COLO668 (cell line): ENCODE measurements at regions not wholly inside any gene's neighbourhood (a gene's known extent, or its start where the extent isn't known, plus 50 kb on each side); places are given as distances from the start of the nearest gene placed in this dataset.

Experiments used
- DNase-seq: peaks from one replicate; lab custom pipeline; 2025; ENCODE audit not compliant: unreplicated experiment; lab: John Stamatoyannopoulos, UW

DNA sequence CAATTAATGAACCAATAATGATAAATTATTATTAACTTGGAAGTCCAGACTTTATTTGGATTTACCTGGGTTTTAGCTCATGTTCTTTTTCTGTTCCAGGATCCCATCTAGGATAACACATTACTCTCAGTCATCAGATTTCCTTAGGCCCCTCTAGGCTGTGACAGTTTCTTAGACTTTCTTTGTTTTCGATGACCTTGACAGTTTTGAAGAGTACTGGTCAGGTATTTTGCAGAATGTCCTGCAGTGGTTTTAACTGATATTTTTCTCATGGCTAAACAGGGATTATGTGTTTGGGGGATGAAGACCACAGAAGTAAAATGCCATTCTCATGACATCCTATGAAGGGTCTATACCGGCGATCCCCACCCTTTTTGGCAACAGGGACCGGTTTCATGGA lies 144.0 kb downstream of the NAV1 start:
- DNase-seq: no peak

DNA sequence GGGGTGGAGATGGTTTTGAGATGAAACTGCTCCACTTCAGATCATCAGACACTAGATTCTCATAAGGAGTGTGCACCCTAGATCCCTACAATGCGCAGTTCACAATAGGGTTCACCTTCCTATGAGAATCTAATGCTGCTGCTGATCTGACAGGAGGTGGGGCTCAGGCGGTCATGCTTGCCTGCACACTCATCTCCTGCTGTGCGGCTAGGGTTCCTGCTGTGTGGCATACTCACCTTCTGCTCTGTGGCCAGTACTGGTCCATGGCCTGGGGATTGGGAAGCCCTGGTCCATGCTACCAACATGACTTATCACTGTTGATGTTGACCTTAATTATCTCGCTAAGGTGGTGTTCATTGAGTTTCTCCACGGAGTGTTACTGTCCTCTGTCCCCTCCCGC lies 144.5 kb downstream of the NAV1 start:
- DNase-seq: peak; percentile 18

DNA sequence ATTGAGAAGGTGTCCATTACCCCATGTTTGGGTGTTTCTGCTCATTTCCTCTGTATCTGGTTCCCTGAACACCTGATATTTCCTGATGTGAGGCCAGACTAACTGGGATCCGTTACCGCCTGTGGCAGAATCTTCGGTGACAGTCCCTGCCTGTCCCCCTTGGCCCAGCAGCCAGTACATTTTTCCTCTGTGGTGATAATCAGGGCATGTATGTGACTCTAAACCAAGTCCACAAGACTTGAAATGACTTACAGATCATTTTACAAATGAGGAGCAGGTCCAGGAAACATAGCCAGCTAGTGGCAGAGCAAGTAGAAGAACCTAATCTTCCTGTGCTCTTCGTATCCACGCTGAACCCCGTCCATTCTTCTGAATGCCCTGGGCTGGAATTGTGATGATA lies 143.5 kb upstream of the IPO9 start:
- no peak for DNase-seq

DNA sequence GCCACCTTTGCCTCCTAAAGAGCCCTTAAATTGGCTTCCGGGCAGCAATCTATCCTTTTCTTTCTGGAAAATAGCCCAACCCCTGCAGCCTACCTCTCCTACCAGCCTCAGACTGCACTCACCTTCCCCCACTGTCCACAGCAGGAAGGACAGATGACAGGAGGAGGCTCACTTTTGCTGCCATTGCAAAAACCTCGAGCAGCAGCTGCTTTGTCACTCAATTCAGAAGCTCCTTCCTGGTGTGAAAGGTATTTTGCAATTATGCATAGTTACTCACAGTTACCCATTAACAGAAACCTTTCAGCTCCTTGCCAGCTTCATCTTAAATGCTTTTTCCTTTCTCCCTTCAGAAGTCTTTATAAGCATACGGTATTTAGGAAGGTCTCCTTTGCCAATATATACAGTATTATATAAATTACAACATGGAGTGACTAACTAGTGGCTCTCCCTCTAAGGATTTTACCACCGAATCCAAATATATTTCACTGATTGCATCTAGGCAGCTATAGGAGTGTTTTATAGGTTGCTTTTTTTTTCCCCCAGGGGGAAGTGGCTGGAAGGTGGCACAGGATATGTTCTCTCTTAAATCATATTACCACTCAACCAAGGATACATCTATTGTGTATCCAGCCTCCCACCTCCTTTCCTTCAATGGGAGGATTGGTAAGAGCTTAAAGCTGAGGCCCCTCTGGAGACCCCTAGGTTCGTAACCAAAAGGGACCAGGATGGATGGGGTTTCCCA lies 142.1 kb upstream of the IPO9 start:
- DNase-seq: peak; percentile 72

DNA sequence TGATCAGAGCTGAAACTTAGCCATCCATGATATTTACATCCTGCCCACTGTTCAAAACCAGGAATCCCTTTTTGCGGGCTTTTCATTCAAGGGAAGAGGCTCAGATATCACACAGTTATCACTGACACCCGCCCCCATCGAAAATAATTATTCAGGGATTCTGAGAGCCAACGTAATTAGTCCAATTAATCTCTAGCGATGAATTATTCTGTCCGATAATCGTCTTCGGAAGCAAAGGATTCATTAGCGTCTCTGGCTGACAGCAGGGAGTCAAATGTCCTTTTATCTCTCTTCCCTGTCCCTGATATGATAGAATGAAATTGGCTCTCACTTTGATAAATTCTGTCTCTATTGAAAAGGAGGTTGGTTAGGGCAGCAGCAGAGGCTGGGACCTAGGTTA lies 140.4 kb upstream of the IPO9 start:
- DNase-seq: no peak

DNA sequence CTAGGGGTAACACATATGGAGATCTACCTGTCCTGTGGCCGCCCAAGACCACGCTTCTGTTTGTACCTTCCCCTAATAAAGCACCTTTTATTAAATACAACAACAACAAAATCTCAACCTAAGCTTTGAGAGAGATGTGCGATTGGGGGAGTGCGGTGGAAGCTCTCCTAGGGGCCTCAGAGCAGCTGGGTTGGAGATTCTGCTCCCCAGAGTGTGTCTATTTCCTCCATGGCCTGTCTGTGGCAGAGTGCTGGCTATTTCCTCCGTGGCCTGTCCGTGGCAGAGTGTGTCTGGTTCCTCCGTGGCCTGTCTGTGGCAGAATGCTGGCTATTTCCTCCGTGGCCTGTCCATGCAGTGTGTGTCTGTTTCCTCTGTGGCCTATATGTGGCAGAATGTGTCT lies 139.3 kb upstream of the IPO9 start:
- DNase-seq: no peak

DNA sequence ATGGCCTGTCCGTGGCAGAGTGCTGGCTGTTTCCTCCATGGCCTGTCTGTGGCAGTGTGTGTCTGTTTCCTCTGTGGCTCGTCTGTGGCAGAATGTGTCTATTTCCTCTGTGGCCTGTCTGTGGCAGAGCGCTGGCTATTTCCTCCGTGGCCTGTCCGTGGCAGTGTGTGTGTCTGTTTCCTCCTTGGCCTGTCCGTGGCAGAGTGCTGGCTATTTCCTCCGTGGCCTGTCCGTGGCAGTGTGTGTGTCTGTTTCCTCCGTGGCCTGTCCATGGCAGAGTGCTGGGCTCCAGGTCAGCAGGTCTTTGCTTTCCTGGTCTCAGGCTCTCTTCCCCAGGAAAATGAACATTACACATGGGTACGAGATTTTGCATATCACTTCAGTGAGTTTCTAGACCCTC lies 138.4 kb upstream of the IPO9 start:
- DNase-seq: no peak

DNA sequence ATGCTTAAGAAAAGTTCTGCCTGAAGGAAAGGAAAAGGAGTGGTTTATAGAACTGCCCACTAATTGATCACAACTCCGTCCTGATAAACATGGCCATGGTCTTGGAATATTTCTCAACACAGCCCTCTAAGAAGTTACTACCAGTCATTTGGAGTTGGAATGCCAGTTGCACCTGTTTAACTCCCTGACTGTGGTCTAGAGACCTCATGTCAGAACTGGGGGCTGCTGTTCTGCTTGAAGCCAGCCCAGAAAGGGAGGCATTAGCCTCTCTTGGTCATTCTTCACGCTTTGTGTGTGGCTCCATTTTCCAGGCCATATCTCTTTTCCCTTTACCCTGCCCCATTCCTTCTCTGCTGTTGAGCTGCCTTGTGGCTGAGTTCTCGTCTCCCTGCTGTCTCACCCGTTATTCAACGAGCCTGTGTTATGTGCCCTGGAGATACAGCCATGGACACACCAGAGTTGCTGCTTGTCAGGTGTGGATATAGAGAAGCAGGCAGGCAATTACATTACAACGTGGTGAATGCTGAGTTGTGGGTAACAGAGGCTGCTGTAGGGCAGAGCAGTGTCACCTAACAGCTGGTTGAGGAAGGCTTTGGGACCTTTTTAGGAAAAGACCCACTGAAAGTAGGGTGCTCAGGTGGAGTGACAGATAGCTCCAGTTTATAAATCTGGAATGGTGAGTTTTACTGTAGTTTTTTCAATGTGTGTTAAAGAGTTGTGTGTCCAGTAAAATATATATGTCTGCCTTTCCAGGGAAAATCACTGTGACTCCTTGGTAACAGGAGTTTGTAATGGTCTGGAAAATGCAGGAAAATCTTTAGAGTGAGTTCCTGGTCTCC lies 137.0 kb upstream of the IPO9 start:
- no peak for DNase-seq

DNA sequence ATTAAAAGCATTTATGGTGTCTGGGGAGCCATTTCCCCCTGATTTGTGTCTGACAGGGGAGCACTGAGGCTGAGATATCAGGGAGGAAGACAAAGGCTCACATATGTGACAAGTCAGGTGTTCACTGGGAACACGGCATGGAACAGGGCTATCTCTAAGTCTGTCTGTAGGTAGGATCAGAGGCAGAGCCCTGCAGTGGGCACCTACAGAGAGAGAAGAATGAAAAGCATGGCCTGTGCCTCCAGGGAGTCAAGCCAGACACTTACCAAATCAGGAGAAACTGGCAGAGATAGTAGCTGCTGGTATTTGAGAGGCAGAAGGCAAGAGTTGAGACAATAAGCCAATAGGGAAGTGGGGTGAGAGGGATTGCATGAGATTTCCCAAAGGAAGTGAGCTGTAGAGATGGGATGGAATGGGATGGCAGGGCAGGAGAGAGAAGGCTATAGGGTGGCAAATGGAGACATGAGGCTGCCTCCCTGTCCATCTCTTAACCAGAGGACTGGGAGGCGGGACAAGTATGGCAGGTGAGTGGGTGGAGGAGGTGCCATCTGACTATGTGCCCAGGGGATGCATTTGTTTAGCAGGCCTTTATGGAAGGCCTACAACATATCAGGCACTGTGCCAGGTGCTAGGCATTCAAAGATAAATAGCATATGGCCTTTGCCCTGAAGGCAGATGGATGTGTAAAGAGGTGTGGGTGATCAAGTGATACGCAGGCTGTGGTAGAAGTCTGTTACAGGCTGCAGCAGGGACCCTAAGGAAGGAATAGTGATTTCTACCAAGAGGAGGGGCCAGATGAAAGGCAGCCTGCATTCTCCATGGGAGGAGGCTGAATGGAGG lies 136.2 kb upstream of the IPO9 start:
- peak; percentile 91 for DNase-seq

DNA sequence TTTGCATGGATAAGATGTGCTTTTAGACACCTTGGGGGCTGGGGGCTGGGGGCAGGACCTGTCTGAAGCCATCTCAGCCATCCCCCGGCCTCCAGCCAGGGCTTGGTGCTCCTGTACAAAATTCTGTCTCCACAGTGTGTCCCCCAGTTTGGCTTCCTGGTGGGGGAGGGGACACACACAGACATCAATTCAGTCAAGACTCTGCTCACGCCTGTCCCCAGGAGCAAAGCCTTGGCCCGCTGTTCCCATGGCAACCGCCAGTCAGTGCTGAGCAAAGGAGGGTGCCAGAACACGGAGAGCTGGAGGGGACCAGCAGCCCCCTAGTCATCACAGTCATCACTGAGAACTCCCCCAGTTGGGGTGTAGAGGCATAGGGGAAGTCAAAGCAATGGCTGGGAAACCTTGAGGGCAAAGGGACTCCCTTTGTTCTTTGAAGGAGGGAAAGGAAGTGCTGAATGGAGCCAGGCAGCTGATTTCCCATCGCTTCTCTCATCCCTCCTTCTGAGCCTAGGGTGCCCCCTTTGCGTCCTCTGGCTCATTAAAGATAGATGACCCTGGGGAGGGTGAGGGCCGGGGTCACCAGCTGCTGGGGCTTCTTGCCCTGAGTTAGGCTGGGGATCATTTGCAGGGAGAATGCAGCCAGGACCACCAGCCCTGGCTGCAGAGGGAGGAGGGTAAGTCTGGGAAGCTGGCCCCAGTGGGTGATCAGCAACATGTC lies 134.9 kb upstream of the IPO9 start:
- peak; percentile 45 for DNase-seq

DNA sequence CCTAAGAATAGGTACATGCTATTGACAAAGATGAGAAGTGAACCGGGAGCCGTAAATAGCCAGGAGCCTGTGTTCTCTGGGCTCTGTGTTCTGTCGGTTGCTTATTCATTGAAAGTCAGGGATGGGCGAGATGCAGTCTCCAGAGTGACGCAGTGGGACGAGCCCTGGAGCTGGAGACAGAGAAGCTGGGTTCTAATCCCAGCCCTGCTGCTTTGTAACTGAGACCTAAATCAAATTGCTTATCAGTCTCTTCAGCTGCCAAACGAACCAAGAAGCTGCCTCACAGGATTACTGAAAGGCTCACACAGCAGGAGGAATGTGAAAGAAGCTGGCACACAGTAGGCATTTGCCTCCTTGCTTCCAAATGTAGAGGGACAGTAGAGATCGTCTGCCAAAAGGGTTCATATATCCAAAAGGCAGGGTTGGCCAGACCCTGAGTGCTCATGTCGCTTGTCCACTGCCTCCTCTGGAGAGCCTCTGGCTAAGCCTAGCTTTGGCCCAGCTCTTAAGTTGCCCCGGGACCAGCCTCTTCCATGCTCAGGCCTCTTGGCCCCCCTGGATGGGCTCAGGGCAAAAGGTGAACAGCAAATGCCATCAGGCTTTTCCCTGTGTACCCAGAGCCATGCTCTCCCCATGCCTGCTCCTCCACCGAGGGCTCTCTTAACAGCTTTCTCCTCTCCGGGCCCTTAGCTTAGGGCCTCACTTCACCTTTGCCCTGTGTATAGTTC lies 134.2 kb upstream of the IPO9 start:
- DNase-seq: no peak

DNA sequence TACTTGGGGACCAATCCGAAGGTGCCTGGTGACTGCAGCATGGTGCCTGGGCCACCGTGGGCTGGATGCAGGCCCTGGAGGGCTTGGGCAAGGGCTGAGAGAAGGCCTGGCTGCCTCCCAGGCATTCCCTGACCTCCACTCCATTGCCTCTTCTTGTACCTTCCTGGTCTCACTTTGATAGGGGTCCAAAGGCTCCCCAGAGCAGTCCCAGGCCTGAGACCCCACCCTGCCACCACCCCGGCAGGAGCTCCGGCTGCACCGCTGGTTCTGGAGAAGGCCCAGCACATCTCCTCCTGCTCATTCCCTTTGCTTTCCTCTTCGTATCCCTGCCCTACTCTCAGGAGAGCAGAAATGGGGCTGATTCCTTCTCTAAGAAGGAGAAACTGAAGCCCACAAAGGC lies 133.3 kb upstream of the IPO9 start:
- DNase-seq: no peak

DNA sequence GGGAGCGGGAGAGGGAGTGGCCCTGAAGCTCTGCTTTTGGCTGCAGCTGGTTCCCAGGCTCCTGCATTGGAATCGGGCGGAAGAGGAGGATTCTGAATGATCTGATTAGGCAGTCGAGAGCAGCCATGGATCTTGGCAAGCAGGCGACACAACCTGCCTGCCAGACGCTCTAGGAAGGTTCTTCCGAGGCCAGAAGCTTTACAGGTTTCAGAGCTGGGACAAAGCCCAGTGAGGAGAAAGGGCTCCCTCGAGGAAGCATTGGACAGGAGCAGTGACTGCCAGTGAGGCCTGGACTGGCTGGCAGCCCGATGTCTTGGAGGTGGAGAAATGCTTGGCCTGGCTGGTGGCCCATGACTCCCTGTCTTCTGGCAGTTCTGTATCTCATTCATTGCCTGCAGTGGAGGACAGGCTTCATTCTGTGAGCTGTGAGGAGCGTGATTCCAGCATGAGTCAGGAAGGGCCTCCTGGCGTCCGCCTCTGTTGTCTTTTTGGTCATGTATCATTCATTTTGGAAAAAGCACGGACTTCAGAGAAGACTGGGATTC lies 132.7 kb upstream of the IPO9 start:
- no peak for DNase-seq

DNA sequence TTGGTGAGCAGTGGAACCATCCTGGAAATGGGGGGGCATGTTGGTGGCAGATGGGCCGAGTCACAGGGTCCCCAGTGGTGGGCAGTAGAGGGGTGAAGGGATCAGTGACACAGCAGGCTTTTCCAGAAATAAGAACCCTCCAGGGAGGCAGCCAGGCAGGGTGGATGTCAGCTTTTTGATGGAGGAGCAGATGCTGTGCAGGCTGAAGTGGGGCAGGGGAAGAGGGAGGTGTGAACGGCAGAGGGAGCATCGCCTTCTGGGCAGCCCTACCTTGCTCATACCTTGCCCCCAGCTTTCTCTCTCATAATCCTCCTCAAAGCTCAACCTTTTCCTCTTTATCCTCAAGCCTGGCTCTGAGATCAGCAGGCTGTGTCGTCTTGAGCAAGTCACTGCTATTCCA lies 131.8 kb upstream of the IPO9 start:
- DNase-seq: no peak

DNA sequence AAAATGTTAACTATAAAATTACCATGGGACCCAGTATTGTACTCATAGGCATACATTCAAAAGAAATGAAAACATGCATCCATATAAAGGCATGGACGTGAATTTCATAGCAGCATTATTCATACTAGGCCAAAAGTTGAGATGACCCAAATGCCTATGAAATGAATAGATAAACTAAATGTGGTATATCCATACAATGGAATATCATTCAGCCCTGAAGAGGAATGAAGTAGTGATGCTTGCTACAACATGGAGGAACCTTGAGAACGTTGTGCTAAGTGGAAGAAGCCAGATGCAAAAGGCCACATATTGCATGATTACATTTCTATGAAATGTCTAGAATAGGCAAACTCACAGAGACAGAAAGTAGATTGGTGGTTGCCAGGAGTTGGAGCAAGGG lies 127.1 kb upstream of the IPO9 start:
- no peak for DNase-seq

DNA sequence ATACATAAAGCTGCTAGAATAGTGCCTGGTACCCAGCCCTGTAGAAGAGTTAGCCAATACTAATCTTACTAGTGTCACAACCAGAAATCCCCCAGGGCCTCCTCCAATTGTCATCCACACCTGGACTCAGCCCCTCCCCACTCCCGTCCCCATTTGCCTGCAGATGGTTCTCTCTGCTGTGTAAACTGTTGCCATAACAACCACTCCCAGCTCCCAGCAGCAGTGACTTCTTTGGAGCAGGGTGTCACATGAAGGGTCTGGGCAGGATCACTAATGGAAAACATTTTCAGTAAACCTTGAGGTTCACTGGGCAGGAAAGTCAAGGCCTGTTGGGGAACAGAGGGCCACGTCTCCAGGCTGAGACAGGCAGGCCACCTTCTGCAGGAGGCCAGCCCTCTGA lies 126.0 kb upstream of the IPO9 start:
- peak; percentile 96 for DNase-seq

DNA sequence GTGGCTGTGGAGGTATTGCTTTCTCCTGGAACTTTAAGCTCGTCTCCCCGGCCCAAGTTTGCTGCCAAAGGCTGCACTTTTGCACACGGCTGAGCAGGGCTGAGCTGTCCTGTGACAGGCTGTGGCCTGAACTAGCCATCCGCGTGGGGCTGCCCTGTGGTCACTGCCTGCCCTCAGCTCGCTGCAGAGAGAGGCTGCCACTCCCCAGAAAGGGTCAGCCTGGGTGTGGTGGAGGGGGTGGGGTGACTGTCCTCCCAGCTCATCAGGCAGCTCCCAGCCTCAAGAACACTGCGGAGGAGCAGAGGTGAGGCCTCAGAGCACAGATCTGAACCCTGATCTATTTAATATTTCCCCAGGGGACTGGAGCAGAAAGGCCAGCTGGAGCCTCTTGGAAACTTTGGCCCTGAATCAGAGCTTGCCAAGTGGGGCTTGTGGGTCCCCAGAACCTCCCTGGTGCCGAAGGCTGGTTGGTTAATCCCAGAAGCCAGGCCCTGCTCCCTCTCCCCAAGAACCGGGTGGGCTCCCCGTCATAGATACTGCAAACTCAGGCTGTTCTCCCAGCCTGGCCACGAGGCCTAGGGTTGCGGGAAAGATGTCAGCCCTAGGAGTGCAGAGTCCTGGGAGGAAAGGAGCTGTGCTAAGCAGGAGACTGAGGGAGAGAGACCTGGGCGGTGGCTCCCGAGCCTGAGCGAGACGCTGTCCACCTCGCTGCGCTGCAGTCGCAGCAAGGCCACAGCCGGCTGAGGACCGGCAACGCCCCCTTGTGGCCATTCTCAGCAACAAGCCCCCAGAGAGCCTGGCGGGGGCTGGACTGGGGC lies 125.1 kb upstream of the IPO9 start:
- peak; percentile 93 for DNase-seq

DNA sequence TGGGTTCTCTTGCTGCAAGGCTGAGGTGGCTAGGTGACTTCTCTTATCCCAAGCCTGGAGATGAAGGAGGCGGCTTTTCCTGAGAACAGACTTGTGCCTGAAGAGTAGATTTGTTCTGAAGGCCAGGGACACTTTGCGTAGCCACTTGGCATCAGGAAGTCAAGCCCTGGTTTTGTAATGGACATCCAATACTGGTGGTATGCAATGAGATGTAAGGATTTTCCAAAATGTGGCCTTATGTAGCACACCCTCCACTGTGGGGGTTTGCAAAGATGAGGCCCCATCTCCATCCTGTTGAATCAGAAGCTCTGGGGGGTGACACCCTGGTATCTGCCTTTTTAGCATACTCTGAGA lies 124.5 kb upstream of the IPO9 start:
- no peak for DNase-seq

DNA sequence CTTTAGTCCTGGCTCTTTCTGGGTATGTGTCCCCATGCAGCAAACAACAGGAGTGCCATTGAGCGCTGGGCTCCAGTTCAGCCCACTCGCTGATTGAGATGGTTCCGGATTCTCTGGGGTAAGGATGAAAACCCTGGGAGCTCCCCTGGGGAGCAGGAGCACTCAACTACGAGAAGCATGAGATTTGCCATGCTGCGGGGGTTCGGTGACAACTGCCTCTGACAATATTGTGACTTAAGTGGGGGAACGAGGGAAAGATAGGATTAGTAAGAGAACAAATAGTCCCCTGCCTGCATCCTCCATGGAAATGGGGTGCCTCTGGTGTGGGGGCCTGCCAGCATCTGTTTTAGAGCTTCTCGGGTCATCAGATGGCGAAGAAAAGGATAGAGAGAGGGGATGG lies 123.6 kb upstream of the IPO9 start:
- no peak for DNase-seq
